ENCODE measurements at regions not wholly inside any gene's neighbourhood (a gene's known extent, or its start where the extent isn't known, plus 50 kb on each side); places are given as distances from the start of the nearest gene placed in this dataset.
"Not testable (repeated sequence)": the region's sequence is repeated elsewhere in the genome, so short reads cannot be mapped to it uniquely, and the experiment has no call there.

- H3K4me1 Mint-ChIP-seq (ENCODE audit: low read depth); H3K27me3 Mint-ChIP-seq (ENCODE audit: low read depth); H3K27ac Mint-ChIP-seq; H3K36me3 Mint-ChIP-seq (ENCODE audit: low read depth); H3K4me3 Mint-ChIP-seq; DNase-seq (ENCODE audit: low spot score); H3K9me3 Mint-ChIP-seq: not testable (repeated sequence)
Observed at GRCh38 chr10:80728354-80728753, 190.7 kb downstream of the SH2D4B start.

DNA sequence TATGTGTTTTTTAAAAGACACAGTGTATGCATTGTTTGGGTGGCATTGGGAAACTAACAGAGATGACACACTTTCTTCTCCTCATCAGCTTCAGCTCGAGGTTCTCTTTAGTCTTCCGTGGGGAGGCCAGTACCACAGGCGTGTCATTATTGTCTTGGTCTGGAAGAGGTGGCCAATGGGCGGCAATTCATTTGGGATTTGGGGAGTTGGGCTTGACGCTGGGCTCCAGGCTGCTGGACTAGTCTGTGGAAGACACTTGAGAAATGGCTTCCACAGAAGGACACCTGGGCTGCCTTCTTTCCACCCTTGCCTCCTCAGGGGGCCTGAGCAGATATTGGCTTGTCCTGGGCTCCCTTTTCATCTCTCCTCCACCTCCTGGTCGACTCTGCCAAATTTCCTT is 192.2 kb downstream of the SH2D4B start:
- Mint-ChIP-seq H3K9me3 (no peaks in the 10 kb centered on the region), H3K27ac (no peak overlapping the region), H3K36me3 (ENCODE audit: low read depth) (no peaks in the 10 kb centered on the region), H3K27me3 (ENCODE audit: low read depth) (no peaks in the 10 kb centered on the region), H3K4me3 (no peak overlapping the region), H3K4me1 (ENCODE audit: low read depth) (no peaks in the 10 kb centered on the region)
- no peak for DNase-seq (ENCODE audit: low spot score)

GRCh38 chr10:80730522-80730921 is 192.8 kb downstream of the SH2D4B start:
- Mint-ChIP-seq H3K36me3 (ENCODE audit: low read depth) (no peaks in the 10 kb centered on the region), H3K9me3 (no peaks in the 10 kb centered on the region), H3K27ac (no peak overlapping the region), H3K4me1 (ENCODE audit: low read depth) (no peaks in the 10 kb centered on the region), H3K27me3 (ENCODE audit: low read depth) (no peaks in the 10 kb centered on the region), H3K4me3 (no peak overlapping the region)
- no peak for DNase-seq (ENCODE audit: low spot score)

- H3K27ac Mint-ChIP-seq = no peak overlapping the region
- H3K9me3 Mint-ChIP-seq = no peaks in the 10 kb centered on the region
- H3K4me3 Mint-ChIP-seq = no peak overlapping the region
- no peaks in the 10 kb centered on the region for H3K4me1 Mint-ChIP-seq (ENCODE audit: low read depth)
- no peaks in the 10 kb centered on the region for H3K36me3 Mint-ChIP-seq (ENCODE audit: low read depth)
- H3K27me3 Mint-ChIP-seq (ENCODE audit: low read depth) = no peaks in the 10 kb centered on the region
- DNase-seq (ENCODE audit: low spot score) = no peak
Observed at GRCh38 chr10:80734589-80734988, 196.9 kb downstream of the SH2D4B start.

DNA sequence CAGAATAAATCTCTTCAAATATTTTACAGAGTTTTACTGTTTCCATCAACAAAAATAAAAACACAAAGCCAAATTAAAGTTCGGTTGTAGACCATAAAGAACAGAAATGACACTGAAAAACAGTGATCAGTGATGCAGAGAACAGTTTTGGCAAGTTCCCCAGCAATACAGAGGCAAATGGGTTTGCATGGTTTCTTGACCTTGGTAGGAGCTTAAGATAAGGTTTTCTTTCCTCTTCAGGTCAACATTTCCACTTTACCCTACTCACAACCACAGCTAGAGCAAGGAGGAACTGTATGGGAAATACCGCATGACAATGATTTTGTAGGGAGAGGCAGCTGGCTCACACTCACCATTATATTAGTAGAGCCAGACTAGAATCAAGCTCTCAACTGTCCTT is 199.5 kb downstream of the SH2D4B start:
- H3K36me3 Mint-ChIP-seq (ENCODE audit: low read depth) = no peaks in the 10 kb centered on the region
- no peak overlapping the region for H3K27ac Mint-ChIP-seq
- no peak overlapping the region for H3K4me3 Mint-ChIP-seq
- no peaks in the 10 kb centered on the region for H3K9me3 Mint-ChIP-seq
- no peaks in the 10 kb centered on the region for H3K4me1 Mint-ChIP-seq (ENCODE audit: low read depth)
- no peak for DNase-seq (ENCODE audit: low spot score)
- no peaks in the 10 kb centered on the region for H3K27me3 Mint-ChIP-seq (ENCODE audit: low read depth)

DNA sequence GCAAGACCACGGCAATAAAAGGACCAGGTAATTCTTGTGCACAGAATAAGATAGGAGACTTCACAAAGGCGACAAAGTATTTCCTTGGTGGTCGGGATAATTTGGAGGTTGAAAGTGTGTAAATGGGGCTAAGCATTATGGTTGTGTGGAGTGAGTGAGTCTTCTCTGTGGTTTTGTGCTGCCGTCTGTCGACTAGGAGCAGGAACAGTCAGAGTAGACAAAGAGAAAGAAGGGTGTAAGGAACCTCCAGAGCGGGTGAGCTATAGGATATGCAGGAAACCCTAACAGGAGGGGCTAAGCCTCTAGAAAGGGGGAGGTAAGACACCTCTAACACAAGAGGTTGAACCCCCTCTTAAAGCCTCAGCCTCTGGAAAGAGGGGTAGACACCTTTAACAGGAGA is 201.6 kb downstream of the SH2D4B start:
- H3K4me3 Mint-ChIP-seq = no peak overlapping the region
- no peak for DNase-seq (ENCODE audit: low spot score)
- H3K4me1 Mint-ChIP-seq (ENCODE audit: low read depth) = no peaks in the 10 kb centered on the region
- no peaks in the 10 kb centered on the region for H3K27me3 Mint-ChIP-seq (ENCODE audit: low read depth)
- H3K36me3 Mint-ChIP-seq (ENCODE audit: low read depth) = no peaks in the 10 kb centered on the region
- H3K9me3 Mint-ChIP-seq = no peaks in the 10 kb centered on the region
- no peak overlapping the region for H3K27ac Mint-ChIP-seq

- no peaks in the 10 kb centered on the region for H3K9me3 Mint-ChIP-seq
- no peak for DNase-seq (ENCODE audit: low spot score)
- no peaks in the 10 kb centered on the region for H3K4me1 Mint-ChIP-seq (ENCODE audit: low read depth)
- H3K27me3 Mint-ChIP-seq (ENCODE audit: low read depth) = no peaks in the 10 kb centered on the region
- H3K36me3 Mint-ChIP-seq (ENCODE audit: low read depth) = no peaks in the 10 kb centered on the region
- H3K27ac Mint-ChIP-seq = no peak overlapping the region
- no peak overlapping the region for H3K4me3 Mint-ChIP-seq
Observed at GRCh38 chr10:80739963-80740715, 202.4 kb downstream of the SH2D4B start.

- H3K4me1 Mint-ChIP-seq (ENCODE audit: low read depth) = no peaks in the 10 kb centered on the region
- no peaks in the 10 kb centered on the region for H3K36me3 Mint-ChIP-seq (ENCODE audit: low read depth)
- no peaks in the 10 kb centered on the region for H3K27me3 Mint-ChIP-seq (ENCODE audit: low read depth)
- H3K27ac Mint-ChIP-seq = no peak overlapping the region
- H3K9me3 Mint-ChIP-seq = no peaks in the 10 kb centered on the region
- DNase-seq (ENCODE audit: low spot score) = no peak
- no peak overlapping the region for H3K4me3 Mint-ChIP-seq
Observed at GRCh38 chr10:80741278-80741677, 203.6 kb downstream of the SH2D4B start.

DNA sequence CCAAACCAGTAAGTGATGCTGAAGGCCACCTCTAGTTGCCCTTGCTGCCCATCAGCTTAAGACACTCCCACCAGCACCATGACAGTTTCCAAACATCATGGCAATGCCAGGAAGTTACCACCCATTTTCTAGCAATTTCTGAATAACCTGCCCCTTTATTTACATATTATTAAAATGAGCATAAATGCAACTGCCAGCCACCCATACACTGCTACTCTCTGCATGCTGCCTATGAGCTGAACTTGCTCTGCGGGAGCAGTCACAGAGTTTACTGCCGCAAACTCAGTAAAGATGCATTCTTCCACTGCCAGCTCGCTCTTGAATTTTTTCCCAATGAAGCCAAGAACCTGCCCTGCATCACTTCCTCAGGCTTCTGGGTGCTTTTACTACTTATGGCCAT is 212.6 kb downstream of the SH2D4B start:
- H3K36me3 Mint-ChIP-seq (ENCODE audit: low read depth) = no peaks in the 10 kb centered on the region
- H3K4me3 Mint-ChIP-seq = no peak overlapping the region
- H3K9me3 Mint-ChIP-seq = peaks cover 4% of the 10 kb centered on the region
- H3K27me3 Mint-ChIP-seq (ENCODE audit: low read depth) = no peaks in the 10 kb centered on the region
- no peaks in the 10 kb centered on the region for H3K4me1 Mint-ChIP-seq (ENCODE audit: low read depth)
- no peak overlapping the region for H3K27ac Mint-ChIP-seq
- no peak for DNase-seq (ENCODE audit: low spot score)

GRCh38 chr10:80751940-80752339 is 214.2 kb downstream of the SH2D4B start:
- no peaks in the 10 kb centered on the region for H3K4me1 Mint-ChIP-seq (ENCODE audit: low read depth)
- H3K27ac Mint-ChIP-seq = no peak overlapping the region
- no peaks in the 10 kb centered on the region for H3K27me3 Mint-ChIP-seq (ENCODE audit: low read depth)
- no peaks in the 10 kb centered on the region for H3K36me3 Mint-ChIP-seq (ENCODE audit: low read depth)
- H3K4me3 Mint-ChIP-seq = no peak overlapping the region
- no peak for DNase-seq (ENCODE audit: low spot score)
- peaks cover 4% of the 10 kb centered on the region for H3K9me3 Mint-ChIP-seq

GRCh38 chr10:80753612-80754011 is 215.9 kb downstream of the SH2D4B start:
- Mint-ChIP-seq H3K27ac (no peak overlapping the region), H3K4me1 (ENCODE audit: low read depth) (no peaks in the 10 kb centered on the region), H3K4me3 (no peak overlapping the region), H3K27me3 (ENCODE audit: low read depth) (no peaks in the 10 kb centered on the region), H3K36me3 (ENCODE audit: low read depth) (no peaks in the 10 kb centered on the region), H3K9me3 (peaks cover 4% of the 10 kb centered on the region)
- no peak for DNase-seq (ENCODE audit: low spot score)

DNA sequence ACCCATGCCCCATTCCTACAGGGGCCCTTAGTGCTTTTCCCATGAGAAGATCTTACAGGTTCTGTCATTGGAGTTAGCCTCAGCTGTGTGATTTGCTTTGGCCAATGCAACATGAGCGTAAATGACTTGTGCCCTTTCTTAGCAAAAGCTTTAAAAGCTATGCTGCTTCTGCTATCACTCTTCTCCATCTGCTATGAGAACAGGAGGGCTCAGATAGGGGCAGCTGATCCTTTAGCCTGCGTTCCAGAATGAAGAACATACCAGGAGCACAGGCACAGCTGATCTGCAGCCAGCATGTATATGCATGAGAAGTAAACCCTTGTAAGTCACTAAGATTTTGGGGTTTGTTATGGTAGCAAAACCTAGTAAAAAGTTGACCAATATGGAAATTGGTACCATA is 218.2 kb downstream of the SH2D4B start:
- Mint-ChIP-seq H3K27ac (no peak overlapping the region), H3K9me3 (peaks cover 4% of the 10 kb centered on the region), H3K36me3 (ENCODE audit: low read depth) (no peaks in the 10 kb centered on the region), H3K4me1 (ENCODE audit: low read depth) (no peaks in the 10 kb centered on the region), H3K4me3 (no peak overlapping the region), H3K27me3 (ENCODE audit: low read depth) (no peaks in the 10 kb centered on the region)
- DNase-seq (ENCODE audit: low spot score) = no peak

DNA sequence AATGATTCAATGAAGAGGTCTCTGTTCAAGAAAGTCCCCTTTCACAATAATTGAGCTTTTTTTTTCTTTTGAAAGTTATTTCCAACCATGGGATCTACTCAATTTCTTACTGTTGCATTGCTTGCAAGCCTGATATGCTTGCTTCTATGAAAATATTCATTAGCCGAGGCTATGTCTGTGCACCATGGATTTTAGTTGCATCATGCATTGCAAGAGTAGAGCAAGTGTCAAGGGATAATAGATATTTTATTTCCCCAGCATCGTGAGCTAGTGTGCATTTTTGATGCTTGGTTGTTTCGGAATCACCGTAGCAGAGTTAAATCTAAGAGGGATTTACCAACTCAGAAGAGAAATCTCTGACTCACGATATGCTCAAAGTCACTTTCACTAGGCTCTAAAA is 222.0 kb downstream of the SH2D4B start:
- Mint-ChIP-seq H3K9me3 (no peaks in the 10 kb centered on the region), H3K27me3 (ENCODE audit: low read depth) (no peaks in the 10 kb centered on the region), H3K36me3 (ENCODE audit: low read depth) (no peaks in the 10 kb centered on the region), H3K27ac (no peak overlapping the region), H3K4me1 (ENCODE audit: low read depth) (no peaks in the 10 kb centered on the region), H3K4me3 (no peak overlapping the region)
- DNase-seq (ENCODE audit: low spot score) = no peak

DNA sequence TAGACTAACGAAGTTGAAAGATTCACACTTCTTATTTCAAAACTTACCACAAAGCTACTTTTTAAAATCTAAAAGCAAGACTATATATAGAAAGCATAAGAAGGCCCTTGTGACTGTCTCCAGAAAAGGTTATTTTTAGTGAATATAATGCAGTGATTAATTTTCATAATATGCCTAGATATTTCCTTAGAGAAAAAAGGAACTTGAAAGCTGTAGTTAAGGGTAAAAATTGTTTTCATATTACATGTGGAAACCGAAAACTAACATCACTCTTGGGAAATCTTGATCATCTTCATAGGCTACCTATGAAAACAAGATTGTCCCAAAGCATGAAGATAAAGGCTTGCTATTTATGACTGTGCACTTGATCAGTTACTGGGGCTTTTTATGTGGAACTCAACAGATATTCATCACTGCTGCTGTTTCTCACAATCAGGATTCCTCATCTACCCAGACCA is 223.2 kb downstream of the SH2D4B start:
- Mint-ChIP-seq H3K4me3 (no peak overlapping the region), H3K27me3 (ENCODE audit: low read depth) (no peaks in the 10 kb centered on the region), H3K36me3 (ENCODE audit: low read depth) (no peaks in the 10 kb centered on the region), H3K9me3 (no peaks in the 10 kb centered on the region), H3K4me1 (ENCODE audit: low read depth) (no peaks in the 10 kb centered on the region), H3K27ac (no peak overlapping the region)
- no peak for DNase-seq (ENCODE audit: low spot score)

DNA sequence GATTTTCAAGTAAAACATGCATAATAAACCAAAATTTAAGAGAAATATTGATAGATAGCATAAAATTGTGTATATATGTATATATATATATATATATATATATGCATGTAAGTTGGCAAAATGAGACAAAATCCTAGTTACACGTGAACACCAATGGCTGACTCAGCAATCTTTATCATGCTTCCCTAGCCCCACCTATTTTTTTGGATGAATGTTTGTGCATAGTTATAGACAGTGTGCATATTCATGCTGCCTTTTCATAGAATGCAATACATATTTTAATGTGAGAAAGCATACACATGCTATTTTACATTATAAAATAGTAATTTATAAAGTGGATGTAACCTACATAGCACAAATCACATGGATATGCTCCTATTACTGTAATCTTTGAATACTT is 230.3 kb downstream of the SH2D4B start:
- H3K4me3 Mint-ChIP-seq = no peak overlapping the region

More for the DNA sequence above, 230.3 kb downstream of the SH2D4B start:
- DNase-seq (ENCODE audit: low spot score) = no peak
- no peaks in the 10 kb centered on the region for H3K27me3 Mint-ChIP-seq (ENCODE audit: low read depth)
- H3K4me1 Mint-ChIP-seq (ENCODE audit: low read depth) = no peaks in the 10 kb centered on the region
- H3K9me3 Mint-ChIP-seq = no peaks in the 10 kb centered on the region
- H3K27ac Mint-ChIP-seq = no peak overlapping the region
- H3K36me3 Mint-ChIP-seq (ENCODE audit: low read depth) = no peaks in the 10 kb centered on the region

All from T-helper 2 cell treated with Interferon-gamma antibody and Interleukin-4, amounts not matched to agents 5 μg/mL and 100 μg/mL, for 36 hours (primary cell).